GM12878 (cell line): ENCODE measurements at regions not wholly inside any gene's neighbourhood (a gene's known extent, or its start where the extent isn't known, plus 50 kb on each side); places are given as distances from the start of the nearest gene placed in this dataset.

Source experiments
- SIN3A ChIP-seq: IDR thresholded peaks from 2 replicates; pipeline ENCODE4 v1.6.1; 2012; ENCODE audit warnings: low read depth, low read length, improper control_type of control experiment
- TF ChIP-seq, protein P1 (sequence below), 3 experiments: IDR thresholded peaks in 2 of 3; conservative IDR thresholded peaks in 1 of 3; 2 replicates each; pipeline ENCODE4 v1.5.1; 2011; ENCODE audit warnings: low read depth in 3 of 3, low read length in 3 of 3, mild to moderate bottlenecking in 3 of 3, control low read depth in 2 of 3, moderate library complexity in 2 of 3, inconsistent platforms in 1 of 3, mixed read lengths in 1 of 3; ENCODE audit not compliant: control insufficient read depth in 2 of 3, insufficient read depth in 1 of 3; ENCODE audit errors: extremely low read depth in 1 of 3

DNA sequence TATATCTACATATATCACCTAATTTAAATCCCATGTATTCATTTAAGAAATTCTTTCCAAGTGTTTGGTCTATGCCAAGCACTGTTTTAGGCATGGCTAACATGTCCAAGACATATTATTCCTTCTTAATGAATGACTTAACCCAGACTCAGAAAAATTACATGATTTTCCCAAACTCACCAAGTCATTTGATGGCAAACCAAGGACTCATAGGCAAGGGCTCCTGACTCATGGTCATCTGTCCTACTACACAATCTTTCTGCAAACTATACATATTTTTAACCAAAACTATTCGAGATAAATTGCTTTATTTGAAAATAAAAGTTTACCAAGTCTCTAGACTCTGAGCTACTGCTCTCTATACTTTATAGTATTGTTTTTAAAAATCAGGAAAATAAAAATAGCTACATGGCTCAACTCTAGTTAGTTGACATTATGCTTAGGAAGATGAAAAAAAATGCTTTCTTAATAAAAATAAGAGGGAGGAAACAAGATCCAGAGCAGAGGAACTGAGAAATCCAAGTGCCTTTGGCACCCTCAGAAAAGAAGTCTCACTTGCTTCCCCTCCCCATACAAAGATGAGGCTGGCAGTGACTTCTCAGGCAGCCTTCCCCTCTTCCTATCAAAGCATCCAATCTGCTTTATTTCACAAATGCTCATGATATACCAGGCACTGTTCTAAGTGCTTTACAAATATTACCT, 182.2 kb downstream of the RSL24D1 start:
- TF ChIP-seq SIN3A: no peak
- TF ChIP-seq, protein P1, sequence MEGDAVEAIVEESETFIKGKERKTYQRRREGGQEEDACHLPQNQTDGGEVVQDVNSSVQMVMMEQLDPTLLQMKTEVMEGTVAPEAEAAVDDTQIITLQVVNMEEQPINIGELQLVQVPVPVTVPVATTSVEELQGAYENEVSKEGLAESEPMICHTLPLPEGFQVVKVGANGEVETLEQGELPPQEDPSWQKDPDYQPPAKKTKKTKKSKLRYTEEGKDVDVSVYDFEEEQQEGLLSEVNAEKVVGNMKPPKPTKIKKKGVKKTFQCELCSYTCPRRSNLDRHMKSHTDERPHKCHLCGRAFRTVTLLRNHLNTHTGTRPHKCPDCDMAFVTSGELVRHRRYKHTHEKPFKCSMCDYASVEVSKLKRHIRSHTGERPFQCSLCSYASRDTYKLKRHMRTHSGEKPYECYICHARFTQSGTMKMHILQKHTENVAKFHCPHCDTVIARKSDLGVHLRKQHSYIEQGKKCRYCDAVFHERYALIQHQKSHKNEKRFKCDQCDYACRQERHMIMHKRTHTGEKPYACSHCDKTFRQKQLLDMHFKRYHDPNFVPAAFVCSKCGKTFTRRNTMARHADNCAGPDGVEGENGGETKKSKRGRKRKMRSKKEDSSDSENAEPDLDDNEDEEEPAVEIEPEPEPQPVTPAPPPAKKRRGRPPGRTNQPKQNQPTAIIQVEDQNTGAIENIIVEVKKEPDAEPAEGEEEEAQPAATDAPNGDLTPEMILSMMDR (IDR thresholded peaks at IDR 0.05 in 2 of 3, conservative IDR thresholded peaks at IDR 0.05 in 1 of 3; ENCODE audit: control insufficient read depth in 2 of 3, extremely low read depth in 1 of 3, insufficient read depth in 1 of 3, low read depth in 3 of 3, low read length in 3 of 3): no peak
